ENCODE measurements at regions not wholly inside any gene's neighbourhood (a gene's known extent, or its start where the extent isn't known, plus 50 kb on each side); places are given as distances from the start of the nearest gene placed in this dataset.
"Not testable (repeated sequence)": the region's sequence is repeated elsewhere in the genome, so short reads cannot be mapped to it uniquely, and the experiment has no call there.

DNA sequence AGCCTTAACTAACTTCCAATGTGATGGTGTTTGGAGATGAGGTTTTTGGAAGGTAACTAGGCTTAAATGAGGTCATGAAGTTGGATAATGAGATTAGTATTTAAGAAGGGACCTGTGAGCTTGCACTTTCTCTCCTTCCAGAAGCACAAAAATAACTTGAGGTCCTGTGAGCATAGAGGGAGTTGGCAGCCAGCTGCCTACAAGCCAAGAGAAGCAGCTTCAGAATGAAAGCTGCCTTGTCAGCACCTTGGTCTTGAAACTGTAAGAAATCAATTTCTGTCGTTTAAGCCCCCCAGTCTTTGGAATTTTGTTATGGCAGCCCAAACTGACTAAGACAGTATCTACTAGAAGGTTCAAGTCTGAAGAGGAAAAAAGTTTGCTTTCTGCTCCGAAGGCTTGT lies 280.2 kb upstream of the GALNTL6 start:
- DNase-seq = no peak

- no peak for DNase-seq
Observed at GRCh38 chr4:171524903-171525302, 288.3 kb upstream of the GALNTL6 start.

GRCh38 chr4:171521726-171522125 lies 291.5 kb upstream of the GALNTL6 start:
- DNase-seq = no peak

GRCh38 chr4:171519457-171519856 lies 293.7 kb upstream of the GALNTL6 start:
- DNase-seq = no peak

GRCh38 chr4:171517883-171518282 lies 295.3 kb upstream of the GALNTL6 start:
- no peak for DNase-seq

- DNase-seq = no peak
Observed at GRCh38 chr4:171516694-171517093, 296.5 kb upstream of the GALNTL6 start.

GRCh38 chr4:171484681-171485080 lies 328.5 kb upstream of the GALNTL6 start:
- DNase-seq = no peak

DNA sequence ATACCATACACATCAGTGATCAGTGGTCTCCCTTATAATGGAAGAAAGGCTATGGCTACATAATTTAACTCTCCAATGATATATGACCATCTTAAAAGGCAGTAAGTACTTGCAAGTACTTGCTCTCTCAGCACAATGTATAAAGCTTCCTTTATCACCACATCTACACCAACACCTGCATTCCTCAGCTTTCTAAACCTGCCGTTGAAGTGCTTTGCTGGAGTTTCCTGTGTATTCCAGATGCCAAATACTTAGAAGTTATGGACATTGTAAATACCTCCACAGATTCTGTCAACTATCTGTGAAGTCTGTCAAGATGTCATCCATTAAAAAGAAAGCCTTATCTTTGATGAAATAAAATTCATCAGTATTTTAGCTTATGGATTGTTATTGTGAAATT lies 335.0 kb upstream of the GALNTL6 start:
- no peak for DNase-seq

- DNase-seq = not testable (repeated sequence)
Observed at GRCh38 chr4:171475111-171475510, 338.1 kb upstream of the GALNTL6 start.

- DNase-seq = no peak
Observed at GRCh38 chr4:171473155-171473554, 340.0 kb upstream of the GALNTL6 start.

DNA sequence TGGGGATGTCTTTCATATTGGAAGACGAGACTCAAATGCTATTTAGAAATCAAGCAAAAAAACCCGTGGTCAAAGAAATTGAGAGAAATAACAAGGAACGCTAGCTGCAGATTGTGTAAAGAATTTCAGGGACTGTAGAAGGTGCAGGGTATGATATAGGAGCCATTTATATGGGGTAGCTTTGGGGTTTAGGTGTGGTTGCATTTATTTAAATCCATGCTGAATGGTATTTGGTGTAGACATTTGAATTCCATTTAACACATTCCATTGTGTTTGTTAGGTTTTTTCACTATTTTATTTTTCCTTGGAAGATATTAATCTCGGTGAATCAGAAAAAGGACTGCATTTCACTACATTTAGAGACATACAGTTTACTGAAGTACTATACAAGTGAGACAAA lies 341.0 kb upstream of the GALNTL6 start:
- no peak for DNase-seq

GRCh38 chr4:171464499-171464898 lies 348.7 kb upstream of the GALNTL6 start:
- no peak for DNase-seq

DNA sequence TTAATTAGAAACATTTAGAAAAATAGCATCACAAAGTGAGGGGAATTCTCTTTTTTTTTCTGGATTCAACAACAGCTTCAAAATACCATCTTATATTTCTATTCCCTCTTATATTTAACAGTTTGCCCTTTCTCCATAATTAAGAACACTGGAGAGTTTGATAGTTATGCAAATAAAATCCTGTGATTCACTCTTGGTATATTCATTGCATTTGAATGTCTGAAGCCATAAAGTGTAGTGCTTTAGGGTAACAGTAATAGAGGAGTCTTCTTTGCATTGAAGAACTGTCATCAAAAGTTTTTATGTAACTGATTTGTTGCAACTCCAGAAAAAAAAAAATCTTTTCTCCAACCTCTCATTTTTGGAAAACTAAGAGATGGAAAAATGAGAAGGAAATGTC lies 352.0 kb upstream of the GALNTL6 start:
- DNase-seq = no peak

GRCh38 chr4:171448919-171449481 lies 364.2 kb upstream of the GALNTL6 start:
- no peak for DNase-seq

DNA sequence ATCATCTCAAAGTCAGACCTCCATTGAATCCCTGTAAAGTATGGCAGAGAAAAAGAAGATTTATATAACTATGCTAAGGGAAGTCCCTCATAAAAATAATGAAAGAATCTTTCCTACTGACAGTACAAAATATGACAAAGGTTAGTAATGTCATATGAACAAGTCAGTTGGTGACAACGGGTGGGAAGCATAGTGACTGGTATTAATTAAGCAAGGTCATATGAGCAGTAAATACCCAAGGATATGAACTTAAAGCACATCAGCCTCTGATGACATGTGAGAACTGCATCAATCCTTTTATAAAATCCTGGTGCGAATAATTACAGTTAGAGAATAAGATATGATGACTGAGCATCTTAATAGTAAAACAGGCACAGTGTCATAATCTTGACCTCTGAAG lies 364.8 kb upstream of the GALNTL6 start:
- no peak for DNase-seq

DNA sequence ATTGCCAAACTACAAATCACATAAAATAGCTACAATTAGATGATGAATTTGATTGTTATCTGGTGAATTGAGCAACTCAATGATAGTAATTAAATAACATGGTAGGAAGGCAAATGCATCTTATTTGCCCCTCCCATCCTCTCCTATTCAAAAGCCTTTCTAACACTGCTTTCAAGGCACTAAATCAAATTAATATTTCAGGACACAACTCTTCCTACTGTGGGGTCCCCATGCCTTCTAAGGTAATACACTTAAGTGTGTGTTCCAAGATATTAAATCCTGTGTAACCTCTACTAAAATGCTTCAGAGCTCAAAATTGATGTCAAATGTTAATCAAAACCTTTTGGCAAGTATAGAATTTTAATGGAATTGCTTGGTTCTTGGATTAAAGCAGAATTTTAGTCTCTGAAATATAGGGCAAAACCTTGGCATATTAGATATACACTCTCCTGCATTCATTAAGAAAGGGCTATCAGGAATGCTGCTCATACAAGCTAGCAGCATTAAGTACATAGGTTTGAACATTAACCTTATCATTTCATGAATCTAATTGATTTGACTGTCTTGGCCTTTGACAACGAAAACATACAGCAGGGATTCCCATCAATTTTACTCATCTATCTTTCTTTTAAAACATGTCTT lies 371.8 kb upstream of the GALNTL6 start:
- DNase-seq = no peak

DNA sequence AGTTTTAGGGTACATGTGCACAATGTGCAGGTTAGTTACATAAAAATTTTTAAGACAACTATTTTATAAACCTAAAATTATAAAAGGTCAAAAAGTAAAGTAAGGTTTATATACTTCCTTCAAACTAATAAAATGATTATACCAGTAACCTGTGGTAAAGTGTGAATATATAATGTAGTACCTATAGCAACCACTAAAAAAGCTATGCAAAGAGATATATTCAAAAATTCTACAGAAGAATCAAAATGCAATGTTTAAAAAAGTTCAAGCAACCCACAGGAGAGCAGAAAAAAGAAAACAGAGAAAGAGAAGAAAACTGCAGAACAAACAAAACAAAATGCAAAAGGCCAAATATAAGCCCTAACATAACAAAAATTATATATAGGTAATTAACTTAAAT lies 379.5 kb upstream of the GALNTL6 start:
- DNase-seq = no peak

DNA sequence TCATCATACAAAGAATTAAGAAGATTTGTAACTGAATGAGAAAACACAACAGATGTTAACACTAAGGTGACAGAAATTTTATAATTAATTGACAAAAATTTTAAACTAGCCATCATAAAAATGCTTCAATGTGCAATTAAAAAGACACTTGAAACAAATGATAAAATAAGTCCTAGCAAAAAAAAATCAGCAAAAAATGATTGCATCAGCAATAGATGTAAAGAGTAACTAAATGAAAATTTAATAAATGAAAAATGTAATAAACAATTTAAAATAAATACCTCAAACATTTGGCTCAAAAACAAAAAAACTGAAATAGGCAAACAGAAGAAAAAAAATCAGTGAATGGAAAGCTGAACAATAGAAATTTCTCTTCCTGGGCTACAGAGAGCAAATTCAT lies 380.7 kb upstream of the GALNTL6 start:
- no peak for DNase-seq

DNA sequence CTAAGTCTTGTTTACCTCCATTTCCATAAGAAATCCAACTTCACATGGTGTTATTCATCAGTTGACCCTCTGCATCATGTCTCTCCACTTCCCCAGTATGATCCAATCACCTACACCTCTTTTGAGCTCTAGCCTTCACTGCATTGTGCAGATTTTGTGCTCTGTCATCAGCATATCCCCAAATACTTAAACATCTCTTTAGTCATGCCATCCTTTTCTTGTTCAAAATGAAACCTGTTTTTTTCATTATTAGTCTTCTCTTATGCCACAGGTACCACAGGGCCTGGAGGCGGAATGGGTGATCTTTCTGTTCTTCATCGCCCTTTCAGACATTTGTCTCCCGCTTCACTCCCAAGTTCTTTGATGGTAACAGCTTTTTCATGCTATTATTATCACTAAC lies 382.7 kb upstream of the GALNTL6 start:
- DNase-seq = no peak

GRCh38 chr4:171397175-171397574 lies 416.0 kb upstream of the GALNTL6 start:
- DNase-seq = no peak

DNA sequence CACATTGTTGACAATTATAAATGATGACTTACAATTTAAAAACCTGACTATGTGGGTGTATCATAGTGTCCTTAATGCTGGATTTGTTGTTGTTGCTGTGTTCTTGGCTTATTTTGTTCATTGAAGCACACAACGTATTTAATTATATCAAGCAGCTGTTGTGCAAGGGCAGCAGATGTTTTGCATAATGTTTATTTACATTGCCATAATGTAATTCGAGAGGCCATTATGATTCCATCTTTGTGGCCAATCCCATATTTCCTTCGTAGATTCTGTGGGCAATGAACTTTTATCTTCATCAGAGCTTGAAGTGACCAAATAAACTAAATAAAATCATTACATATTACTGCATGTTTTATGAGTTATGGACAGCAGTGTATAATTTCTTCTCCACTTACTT lies 422.6 kb upstream of the GALNTL6 start:
- DNase-seq = no peak

- no peak for DNase-seq
Observed at GRCh38 chr4:171378323-171378722, 434.9 kb upstream of the GALNTL6 start.

DNA sequence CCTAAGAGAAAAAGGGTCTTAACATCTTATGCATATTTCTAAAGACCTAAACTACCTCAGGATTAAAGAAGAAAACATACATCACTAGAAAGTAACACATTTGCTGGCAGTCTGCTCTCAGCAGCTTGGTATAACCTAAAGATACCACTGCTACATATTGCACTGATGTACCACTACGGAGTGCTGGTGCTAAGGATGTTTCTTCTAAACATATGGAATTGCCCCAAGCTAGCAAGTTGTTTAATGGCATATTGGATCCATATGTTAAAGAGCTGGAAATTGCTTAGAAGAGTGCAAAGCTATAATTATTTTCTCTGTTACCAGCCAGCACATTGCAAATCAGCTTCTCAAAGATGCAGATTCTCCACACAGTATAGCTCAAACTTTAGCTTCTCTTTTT lies 436.5 kb upstream of the GALNTL6 start:
- DNase-seq = no peak

GRCh38 chr4:171353535-171353934 lies 459.7 kb upstream of the GALNTL6 start:
- DNase-seq = no peak
